ENCODE measurements at regions not wholly inside any gene's neighbourhood (a gene's known extent, or its start where the extent isn't known, plus 50 kb on each side); places are given as distances from the start of the nearest gene placed in this dataset.

GRCh38 chr6:166853371-166854325, 102.7 kb downstream of the RNASET2 start:
- no peak for TF ChIP-seq CTCF (conservative IDR thresholded peaks at IDR 0.05; ENCODE audit: low read depth)
- H3K27ac ChIP-seq = no peak overlapping the region
- POLR2A ChIA-PET (ENCODE audit: low non-redundant PET) = no interaction called here
- DNase-seq (ENCODE audit: low spot score) = no peak
- CTCF ChIA-PET = no interaction called here

- TF ChIP-seq CTCF (conservative IDR thresholded peaks at IDR 0.05; ENCODE audit: low read depth) = no peak
- POLR2A ChIA-PET (ENCODE audit: low non-redundant PET) = no interaction called here
- no peak overlapping the region for H3K27ac ChIP-seq
- CTCF ChIA-PET = interaction anchor here (0.6 to 1.1 kb wide), 2 partner anchors 44 to 99 kb away, joined by 3 read pairs; no protein-coding TSS in a partner anchor
- DNase-seq (ENCODE audit: low spot score) = no peak
Observed at GRCh38 chr6:166852451-166852975, 103.8 kb downstream of the RNASET2 start.

GRCh38 chr6:166851911-166852310, 104.4 kb downstream of the RNASET2 start:
- ChIA-PET POLR2A (ENCODE audit: low non-redundant PET) (no interaction called here), CTCF (interaction anchor here (0.6 to 1.1 kb wide), 2 partner anchors 45 to 99 kb away, joined by 3 read pairs; no protein-coding TSS in a partner anchor)
- no peak for TF ChIP-seq CTCF (conservative IDR thresholded peaks at IDR 0.05; ENCODE audit: low read depth)
- no peak for DNase-seq (ENCODE audit: low spot score)
- H3K27ac ChIP-seq = no peak overlapping the region

GRCh38 chr6:166851426-166851825, 104.9 kb downstream of the RNASET2 start:
- no peak for DNase-seq (ENCODE audit: low spot score)
- CTCF ChIA-PET = no interaction called here
- POLR2A ChIA-PET (ENCODE audit: low non-redundant PET) = no interaction called here
- no peak for TF ChIP-seq CTCF (conservative IDR thresholded peaks at IDR 0.05; ENCODE audit: low read depth)
- no peak overlapping the region for H3K27ac ChIP-seq

GRCh38 chr6:166850677-166851076, 105.7 kb downstream of the RNASET2 start:
- ChIA-PET CTCF (no interaction called here), POLR2A (ENCODE audit: low non-redundant PET) (no interaction called here)
- no peak for TF ChIP-seq CTCF (conservative IDR thresholded peaks at IDR 0.05; ENCODE audit: low read depth)
- no peak for DNase-seq (ENCODE audit: low spot score)
- no peak overlapping the region for H3K27ac ChIP-seq

- no peak overlapping the region for H3K27ac ChIP-seq
- no peak for DNase-seq (ENCODE audit: low spot score)
- TF ChIP-seq CTCF (conservative IDR thresholded peaks at IDR 0.05; ENCODE audit: low read depth) = no peak
- ChIA-PET POLR2A (ENCODE audit: low non-redundant PET) (no interaction called here), CTCF (interaction anchor here (0.9 kb wide), 1 partner anchor 26 kb away, joined by 3 read pairs; no protein-coding TSS in a partner anchor)
Observed at GRCh38 chr6:166849749-166850183, 106.6 kb downstream of the RNASET2 start.
